ENCODE measurements at regions not wholly inside any gene's neighbourhood (a gene's known extent, or its start where the extent isn't known, plus 50 kb on each side); places are given as distances from the start of the nearest gene placed in this dataset.
A peak's percentile ranks its signal among the peaks of the same experiment; 100 is the strongest.
"Not testable (repeated sequence)": the region's sequence is repeated elsewhere in the genome, so short reads cannot be mapped to it uniquely, and the experiment has no call there.

- Histone ChIP-seq H3K27ac (ENCODE audit: poor library complexity, severe bottlenecking) (no peak overlapping the region), H3K36me3 (ENCODE audit: low read depth) (no peaks in the 10 kb centered on the region), H3K4me3 (ENCODE audit: severe bottlenecking) (no peak overlapping the region), H3K27me3 (ENCODE audit: insufficient read depth, poor library complexity, severe bottlenecking) (peaks cover 4% of the 10 kb centered on the region), H3K4me1 (ENCODE audit: insufficient read depth, poor library complexity, severe bottlenecking) (no peaks in the 10 kb centered on the region), H3K9me3 (ENCODE audit: severe bottlenecking) (no peaks in the 10 kb centered on the region)
- DNase-seq (ENCODE audit: low spot score) (no peak), ATAC-seq (ENCODE audit: low read depth) (peak; percentile 81)
- TF ChIP-seq, protein P1, sequence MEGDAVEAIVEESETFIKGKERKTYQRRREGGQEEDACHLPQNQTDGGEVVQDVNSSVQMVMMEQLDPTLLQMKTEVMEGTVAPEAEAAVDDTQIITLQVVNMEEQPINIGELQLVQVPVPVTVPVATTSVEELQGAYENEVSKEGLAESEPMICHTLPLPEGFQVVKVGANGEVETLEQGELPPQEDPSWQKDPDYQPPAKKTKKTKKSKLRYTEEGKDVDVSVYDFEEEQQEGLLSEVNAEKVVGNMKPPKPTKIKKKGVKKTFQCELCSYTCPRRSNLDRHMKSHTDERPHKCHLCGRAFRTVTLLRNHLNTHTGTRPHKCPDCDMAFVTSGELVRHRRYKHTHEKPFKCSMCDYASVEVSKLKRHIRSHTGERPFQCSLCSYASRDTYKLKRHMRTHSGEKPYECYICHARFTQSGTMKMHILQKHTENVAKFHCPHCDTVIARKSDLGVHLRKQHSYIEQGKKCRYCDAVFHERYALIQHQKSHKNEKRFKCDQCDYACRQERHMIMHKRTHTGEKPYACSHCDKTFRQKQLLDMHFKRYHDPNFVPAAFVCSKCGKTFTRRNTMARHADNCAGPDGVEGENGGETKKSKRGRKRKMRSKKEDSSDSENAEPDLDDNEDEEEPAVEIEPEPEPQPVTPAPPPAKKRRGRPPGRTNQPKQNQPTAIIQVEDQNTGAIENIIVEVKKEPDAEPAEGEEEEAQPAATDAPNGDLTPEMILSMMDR (IDR thresholded peaks at IDR 0.05; ENCODE audit: poor library complexity, severe bottlenecking) = peak; percentile 76
Measured at GRCh38 chr2:129396980-129397599, 582.4 kb upstream of the RAB6C start.

- DNase-seq (ENCODE audit: low spot score) (no peak), ATAC-seq (ENCODE audit: low read depth) (no peak)
- no peak overlapping the region for H3K4me3 ChIP-seq (ENCODE audit: severe bottlenecking)
Measured at GRCh38 chr2:129400826-129401225, 578.6 kb upstream of the RAB6C start.

GRCh38 chr2:129402076-129402475 lies 577.4 kb upstream of the RAB6C start:
- DNase-seq (ENCODE audit: low spot score) = no peak
- H3K36me3 ChIP-seq (ENCODE audit: low read depth) = no peaks in the 10 kb centered on the region
- H3K9me3 ChIP-seq (ENCODE audit: severe bottlenecking) = no peaks in the 10 kb centered on the region
- H3K27ac ChIP-seq (ENCODE audit: poor library complexity, severe bottlenecking) = no peak overlapping the region
- H3K4me3 ChIP-seq (ENCODE audit: severe bottlenecking) = no peak overlapping the region
- H3K4me1 ChIP-seq (ENCODE audit: insufficient read depth, poor library complexity, severe bottlenecking) = no peaks in the 10 kb centered on the region
- TF ChIP-seq, protein P1 (IDR thresholded peaks at IDR 0.05; ENCODE audit: poor library complexity, severe bottlenecking) = no peak
- peaks cover 10% of the 10 kb centered on the region for H3K27me3 ChIP-seq (ENCODE audit: insufficient read depth, poor library complexity, severe bottlenecking)
- no peak for ATAC-seq (ENCODE audit: low read depth)

More at GRCh38 chr2:129400826-129401225, 578.6 kb upstream of the RAB6C start:
- Histone ChIP-seq H3K4me1 (ENCODE audit: insufficient read depth, poor library complexity, severe bottlenecking) (no peaks in the 10 kb centered on the region), H3K36me3 (ENCODE audit: low read depth) (no peaks in the 10 kb centered on the region), H3K27me3 (ENCODE audit: insufficient read depth, poor library complexity, severe bottlenecking) (peaks cover under 1% of the 10 kb centered on the region), H3K27ac (ENCODE audit: poor library complexity, severe bottlenecking) (no peak overlapping the region), H3K9me3 (ENCODE audit: severe bottlenecking) (no peaks in the 10 kb centered on the region)
- TF ChIP-seq, protein P1 (IDR thresholded peaks at IDR 0.05; ENCODE audit: poor library complexity, severe bottlenecking) = no peak

- Histone ChIP-seq H3K27me3 (ENCODE audit: insufficient read depth, poor library complexity, severe bottlenecking) (peaks cover 10% of the 10 kb centered on the region), H3K27ac (ENCODE audit: poor library complexity, severe bottlenecking) (no peak overlapping the region), H3K4me3 (ENCODE audit: severe bottlenecking) (no peak overlapping the region), H3K9me3 (ENCODE audit: severe bottlenecking) (no peaks in the 10 kb centered on the region), H3K36me3 (ENCODE audit: low read depth) (no peaks in the 10 kb centered on the region), H3K4me1 (ENCODE audit: insufficient read depth, poor library complexity, severe bottlenecking) (no peaks in the 10 kb centered on the region)
- ATAC-seq (ENCODE audit: low read depth) = no peak
- TF ChIP-seq, protein P1 (IDR thresholded peaks at IDR 0.05; ENCODE audit: poor library complexity, severe bottlenecking) = no peak
- no peak for DNase-seq (ENCODE audit: low spot score)
Measured at GRCh38 chr2:129404000-129404685, 575.3 kb upstream of the RAB6C start.

- Histone ChIP-seq H3K36me3 (ENCODE audit: low read depth) (no peaks in the 10 kb centered on the region), H3K9me3 (ENCODE audit: severe bottlenecking) (no peaks in the 10 kb centered on the region), H3K27ac (ENCODE audit: poor library complexity, severe bottlenecking) (no peak overlapping the region), H3K4me1 (ENCODE audit: insufficient read depth, poor library complexity, severe bottlenecking) (no peaks in the 10 kb centered on the region), H3K4me3 (ENCODE audit: severe bottlenecking) (no peak overlapping the region), H3K27me3 (ENCODE audit: insufficient read depth, poor library complexity, severe bottlenecking) (peaks cover 10% of the 10 kb centered on the region)
- TF ChIP-seq, protein P1 (IDR thresholded peaks at IDR 0.05; ENCODE audit: poor library complexity, severe bottlenecking) = no peak
- ATAC-seq (ENCODE audit: low read depth) (no peak), DNase-seq (ENCODE audit: low spot score) (no peak)
Measured at GRCh38 chr2:129408570-129408969, 570.9 kb upstream of the RAB6C start.

- not testable (repeated sequence) for H3K27ac ChIP-seq (ENCODE audit: poor library complexity, severe bottlenecking); H3K9me3 ChIP-seq (ENCODE audit: severe bottlenecking); ATAC-seq (ENCODE audit: low read depth); H3K36me3 ChIP-seq (ENCODE audit: low read depth); DNase-seq (ENCODE audit: low spot score); H3K27me3 ChIP-seq (ENCODE audit: insufficient read depth, poor library complexity, severe bottlenecking); H3K4me1 ChIP-seq (ENCODE audit: insufficient read depth, poor library complexity, severe bottlenecking); H3K4me3 ChIP-seq (ENCODE audit: severe bottlenecking)
Measured at GRCh38 chr2:129417041-129417440, 562.4 kb upstream of the RAB6C start.
